HCT116 (cell line): ENCODE measurements at regions not wholly inside any gene's neighbourhood (a gene's known extent, or its start where the extent isn't known, plus 50 kb on each side); places are given as distances from the start of the nearest gene placed in this dataset.

Source experiments
- ATAC-seq: fragments of 200-7000 bp; cut with Tn5 transposase; 2 replicates; pipeline ENCODE4 v1.9.1; 2020; ENCODE audit warnings: mild to moderate bottlenecking, moderate library complexity
- BruUV-seq: library from RNA; stranded (reverse); fragments of 400-500 nt; replicated peaks from 2 replicates; lab custom pipeline; 2021; lab: Mats Ljungman, UMichigan
- CTCF ChIA-PET: fragments of 300-600 bp; sonication (Branson Sonifier 250); formaldehyde crosslinking; loops from one replicate; lab custom pipeline; 2021; ENCODE audit warnings: antibody characterized with exemption; lab: Charles Lee
- POLR2A ChIA-PET: fragments of 300-600, 350-600 bp; sonication (Branson Sonifier 250); formaldehyde crosslinking; loops from one replicate; lab custom pipeline; 2021; ENCODE audit warnings: antibody characterized with exemption; lab: Charles Lee
- RAD21 ChIA-PET, 2 experiments: fragments of 300-600 bp; sonication (Branson Sonifier 250); formaldehyde crosslinking; loops; one replicate each; lab custom pipeline; 2023; ENCODE audit warnings: low total read pairs in 2 of 2; ENCODE audit not compliant: uncharacterized antibody in 2 of 2, unreplicated experiment in 2 of 2, low non-redundant PET in 1 of 2; lab: Charles Lee
- DNase-seq: peaks from one replicate; pipeline ENCODE4 v3.0.0-alpha.2; 2010; ENCODE audit warnings: low read depth, low spot score
- H2AFZ ChIP-seq: fragments of 200-600 bp; shearing (Covaris generic), sonication (generic); 2 replicates; pipeline ENCODE4 v1.6.1; 2017; ENCODE audit warnings: low read depth, mixed run types, mixed read lengths, antibody characterized with exemption, low read length; ENCODE audit not compliant: poor library complexity, severe bottlenecking
- H3K27ac ChIP-seq: 2 replicates; pipeline ENCODE4 v1.5.1; 2012; ENCODE audit warnings: low read depth, low read length
- H3K27me3 ChIP-seq: fragments of 200-600 bp; sonication (generic); 2 replicates; pipeline ENCODE4 v1.6.1; 2016; ENCODE audit warnings: mixed run types, low read length, mixed read lengths; ENCODE audit not compliant: insufficient read depth
- H3K36me3 ChIP-seq, 2 experiments: fragments of 200-500 bp in 1 of 2; fragments of 200-600 bp in 1 of 2; sonication (Bioruptor generic) in 1 of 2; sonication (generic) in 1 of 2; 2 replicates each; pipeline versions ENCODE4 v1.5.1 to v1.6.1; 2014 to 2016; ENCODE audit warnings: low read length in 2 of 2, inconsistent platforms in 1 of 2, mixed read lengths in 1 of 2, mixed run types in 1 of 2; ENCODE audit not compliant: insufficient read depth in 2 of 2, control insufficient read depth in 1 of 2
- H3K4me1 ChIP-seq, 2 experiments: fragments of 200-600 bp in 1 of 2; sonication (generic) in 1 of 2; 2 replicates each; pipeline versions ENCODE4 v1.5.1 to v1.6.1; 2012 to 2017; ENCODE audit warnings: low read length in 2 of 2, inconsistent platforms in 1 of 2, mild to moderate bottlenecking in 1 of 2, mixed read lengths in 1 of 2, mixed run types in 1 of 2, moderate library complexity in 1 of 2; ENCODE audit not compliant: insufficient read depth in 2 of 2, control insufficient read depth in 1 of 2
- H3K4me2 ChIP-seq: fragments of 200-600 bp; sonication (generic); 2 replicates; pipeline ENCODE4 v1.6.1; 2017; ENCODE audit warnings: mixed run types, low read length, mixed read lengths
- H3K4me3 ChIP-seq, 2 experiments: fragments of 200-600 bp in 1 of 2; sonication (generic) in 1 of 2; replicated peaks in 1 of 2; 2 replicates each; pipeline ENCODE4 v1.5.1; 2011 to 2016; ENCODE audit warnings: low read length in 2 of 2, control low read depth in 1 of 2, low read depth in 1 of 2, mild to moderate bottlenecking in 1 of 2, mixed read lengths in 1 of 2, mixed run types in 1 of 2
- H3K79me2 ChIP-seq: fragments of 200-600 bp; sonication (generic); 2 replicates; pipeline ENCODE4 v1.6.1; 2017; ENCODE audit warnings: mild to moderate bottlenecking, mixed run types, low read length, moderate library complexity, mixed read lengths; ENCODE audit not compliant: insufficient read depth
- H3K9ac ChIP-seq: fragments of 200-600 bp; sonication (generic); 2 replicates; pipeline ENCODE4 v1.6.1; 2016; ENCODE audit warnings: low read length, mixed read lengths
- H3K9me2 ChIP-seq: fragments of 200-600 bp; sonication (generic), shearing (Covaris generic); 2 replicates; pipeline ENCODE4 v1.6.1; 2017; ENCODE audit warnings: mixed run types, mild to moderate bottlenecking, moderate library complexity; ENCODE audit not compliant: insufficient read depth
- H3K9me3 ChIP-seq, 2 experiments: fragments of 200-500 bp in 1 of 2; fragments of 200-600 bp in 1 of 2; sonication (Bioruptor generic) in 1 of 2; sonication (generic) in 1 of 2; 2 replicates each; pipeline ENCODE4 v1.6.1; 2014 to 2017; ENCODE audit warnings: low read length in 2 of 2, mixed read lengths in 2 of 2, inconsistent platforms in 1 of 2, low read depth in 1 of 2, mild to moderate bottlenecking in 1 of 2, mixed run types in 1 of 2, moderate library complexity in 1 of 2; ENCODE audit not compliant: control insufficient read depth in 1 of 2, insufficient read depth in 1 of 2
- H4K20me1 ChIP-seq: fragments of 200-600 bp; sonication (generic), shearing (Covaris generic); 2 replicates; pipeline ENCODE4 v1.6.1; 2017; ENCODE audit warnings: mixed run types, mild to moderate bottlenecking, moderate library complexity; ENCODE audit not compliant: insufficient read depth
- CEBPB ChIP-seq: IDR thresholded peaks from 2 replicates; pipeline ENCODE4 v1.6.1; 2012; ENCODE audit warnings: low read depth
- CTCF ChIP-seq, 3 experiments: fragments of 200-600 bp in 1 of 3; sonication (generic) in 1 of 3; IDR thresholded peaks in 2 of 3; conservative IDR thresholded peaks in 1 of 3; 2 replicates each; pipeline ENCODE4 v1.5.1; 2012 to 2017; ENCODE audit warnings: low read depth in 2 of 3, low read length in 2 of 3, antibody characterized with exemption in 1 of 3, borderline replicate concordance in 1 of 3, control low read depth in 1 of 3, mild to moderate bottlenecking in 1 of 3, mixed read lengths in 1 of 3, mixed run types in 1 of 3, moderate library complexity in 1 of 3; ENCODE audit not compliant: insufficient read depth in 1 of 3
- EGR1 ChIP-seq: IDR thresholded peaks from 2 replicates; pipeline ENCODE4 v1.6.1; 2012; ENCODE audit warnings: low read depth
- ELF1 ChIP-seq: IDR thresholded peaks from 2 replicates; pipeline ENCODE4 v1.6.1; 2012; ENCODE audit warnings: low read depth, borderline replicate concordance
- EZH2 ChIP-seq: fragments of 200-600 bp; sonication (generic); IDR thresholded peaks from 2 replicates; pipeline ENCODE4 v1.6.1; 2017; ENCODE audit warnings: antibody characterized with exemption, mixed run types
- EZH2phosphoT487 ChIP-seq: fragments of 200-600 bp; IDR thresholded peaks from 2 replicates; pipeline ENCODE4 v1.6.1; 2018; ENCODE audit warnings: antibody characterized with exemption, borderline replicate concordance
- FOSL1 ChIP-seq: IDR thresholded peaks from 2 replicates; pipeline ENCODE4 v1.6.1; 2012; ENCODE audit warnings: low read depth
- REST ChIP-seq: IDR thresholded peaks from 2 replicates; pipeline ENCODE4 v1.6.1; 2012; ENCODE audit warnings: low read depth
- SIN3A ChIP-seq: IDR thresholded peaks from 2 replicates; pipeline ENCODE4 v1.6.1; 2012; ENCODE audit warnings: low read depth
- SRF ChIP-seq: IDR thresholded peaks from 2 replicates; pipeline ENCODE4 v1.6.1; 2012; ENCODE audit warnings: low read depth
- ZFX ChIP-seq: fragments of 450-650 bp; IDR thresholded peaks from 2 replicates; pipeline ENCODE4 v1.6.1; 2017
- ZNF274 ChIP-seq: fragments of 200-500 bp; sonication (Bioruptor generic); IDR thresholded peaks from 2 replicates; pipeline ENCODE4 v1.6.1; 2014; ENCODE audit warnings: mild to moderate bottlenecking, low read depth, low read length, inconsistent platforms
- intact Hi-C: fragments of 100-400 bp; cut with micrococcal nuclease; formaldehyde crosslinking; loops from 2 replicates; pipeline ENCODE4 v1.10.0; 2022

GRCh38 chr1:94668528-94668927, 127.0 kb upstream of the F3 start:
- CTCF ChIA-PET, result no interaction called here
- no peak for ATAC-seq
- no TSS peak for BruUV-seq
- Histone ChIP-seq H3K9me3 (no peaks in the 10 kb centered on the region), H2AFZ (no peak overlapping the region), H3K4me2 (no peak overlapping the region), H3K79me2 (no peaks in the 10 kb centered on the region), H3K4me1 (no peaks in the 10 kb centered on the region; a peak in 1 of 4 replicates), H3K9me2 (no peaks in the 10 kb centered on the region), H3K27ac (no peak overlapping the region), H3K27me3 (no peaks in the 10 kb centered on the region), H4K20me1 (no peaks in the 10 kb centered on the region), H3K4me3 (no peak overlapping the region), H3K36me3 (no peaks in the 10 kb centered on the region), H3K9ac (no peak overlapping the region)
- DNase-seq, result no peak
- POLR2A ChIA-PET, result no interaction called here
- RAD21 ChIA-PET, result no interaction called here
- TF ChIP-seq CEBPB (no peak), ZNF274 (no peak), FOSL1 (no peak), REST (no peak), ZFX (no peak), SRF (no peak)
- intact Hi-C loops, result no loop called here

- ChIA-PET POLR2A (no interaction called here), CTCF (no interaction called here), RAD21 (no interaction called here)
- no peak for DNase-seq
- Histone ChIP-seq H3K9me3 (no peaks in the 10 kb centered on the region), H3K9me2 (no peaks in the 10 kb centered on the region), H3K79me2 (no peaks in the 10 kb centered on the region), H3K27ac (no peak overlapping the region), H3K4me1 (no peaks in the 10 kb centered on the region; a peak in 1 of 4 replicates), H4K20me1 (no peaks in the 10 kb centered on the region), H3K4me3 (no peak overlapping the region), H3K9ac (no peak overlapping the region), H2AFZ (no peak overlapping the region), H3K27me3 (no peaks in the 10 kb centered on the region), H3K36me3 (no peaks in the 10 kb centered on the region), H3K4me2 (no peak overlapping the region)
- no TSS peak for BruUV-seq
- no peak for ATAC-seq
- intact Hi-C loops, result no loop called here
- no peak for TF ChIP-seq SIN3A
- no peak for TF ChIP-seq ZFX
- TF ChIP-seq ELF1, result no peak
- TF ChIP-seq CTCF (IDR thresholded peaks at IDR 0.05 in 2 of 3, conservative IDR thresholded peaks at IDR 0.05 in 1 of 3; ENCODE audit: borderline replicate concordance in 1 of 3, insufficient read depth in 1 of 3, low read depth in 2 of 3, low read length in 2 of 3), result no peak
- TF ChIP-seq SRF, result no peak
- TF ChIP-seq EZH2, result no peak
- no peak for TF ChIP-seq CEBPB
- TF ChIP-seq EZH2phosphoT487, result no peak
- TF ChIP-seq REST, result no peak
- TF ChIP-seq EGR1, result no peak
Observed at GRCh38 chr1:94667818-94668217, 126.3 kb upstream of the F3 start.
